ENCODE measurements at regions not wholly inside any gene's neighbourhood (a gene's known extent, or its start where the extent isn't known, plus 50 kb on each side); places are given as distances from the start of the nearest gene placed in this dataset.

DNA sequence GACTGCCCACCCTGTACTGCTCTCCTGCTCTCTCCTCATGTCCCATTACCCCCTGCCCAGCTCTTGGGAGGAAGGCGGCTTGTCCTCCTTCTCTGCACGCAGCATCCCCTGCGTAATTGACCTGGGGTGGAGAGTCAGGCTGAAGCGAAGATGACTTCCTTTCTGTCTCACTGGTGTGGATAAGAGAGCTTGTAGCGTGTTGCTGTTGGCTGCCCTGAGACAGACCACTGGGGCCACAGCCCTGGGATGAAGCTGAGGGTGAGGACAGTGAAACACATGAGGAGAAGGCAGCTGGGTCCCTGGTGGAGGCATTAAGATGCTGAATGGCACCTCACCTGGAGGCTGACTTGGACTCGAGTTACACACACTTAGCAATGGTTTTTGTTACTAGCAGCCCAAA is 310.3 kb upstream of the ZNF32 start:
- no peak for TF ChIP-seq REST (IDR thresholded peaks at IDR 0.05; ENCODE audit: insufficient read depth in 1 of 2, low read depth in 2 of 2, low read length in 2 of 2)
- TF ChIP-seq POLR2AphosphoS5 (IDR thresholded peaks at IDR 0.05; ENCODE audit: low read depth, low read length): no peak
- no peak for TF ChIP-seq TAF1 (IDR thresholded peaks at IDR 0.05; ENCODE audit: borderline replicate concordance, insufficient read depth, low read length)
